Gastrocnemius medialis (tissue), 4 donors: ENCODE measurements at regions not wholly inside any gene's neighbourhood (a gene's known extent, or its start where the extent isn't known, plus 50 kb on each side); places are given as distances from the start of the nearest gene placed in this dataset.

Experiments used
- ATAC-seq, 2 donors: fragments of 150-250 bp; one replicate each; pipeline ENCODE4 v1.9.1; 2016
- DNase-seq, 2 donors: peaks; one replicate each; pipeline ENCODE4 v3.0.0-alpha.2; 2019
- H3K27ac ChIP-seq, 4 donors: fragments of 200-600 bp; sonication (generic); 1 replicate in 1 of 4; 2 replicates in 3 of 4; pipeline ENCODE4 v1.5.1; 2016 to 2018; ENCODE audit warnings: mild to moderate bottlenecking in 2 of 4, moderate library complexity in 1 of 4
- H3K27me3 ChIP-seq, 3 donors: fragments of 200-600 bp; sonication (generic) in 2 of 3; 1 replicate in 1 of 3; 2 replicates in 2 of 3; pipeline versions ENCODE4 v1.5.1 to v1.6.0; 2016 to 2019; ENCODE audit warnings: mild to moderate bottlenecking in 1 of 3, moderate library complexity in 1 of 3
- H3K36me3 ChIP-seq, 2 donors: fragments of 200-600 bp; sonication (generic) in 1 of 2; one replicate each; pipeline ENCODE4 v1.5.1; 2017 to 2018
- H3K4me1 ChIP-seq, 2 donors: fragments of 200-600 bp; sonication (generic) in 1 of 2; one replicate each; pipeline ENCODE4 v1.5.1; 2016 to 2017; ENCODE audit warnings: mild to moderate bottlenecking in 2 of 2
- H3K4me3 ChIP-seq, 4 donors: fragments of 200-600 bp; sonication (generic) in 3 of 4; 1 replicate in 1 of 4; 2 replicates in 3 of 4; pipeline ENCODE4 v1.5.1; 2016 to 2019; ENCODE audit warnings: mild to moderate bottlenecking in 2 of 4
- H3K9me3 ChIP-seq, 3 donors: fragments of 200-600 bp; sonication (generic) in 2 of 3; 1 replicate in 1 of 3; 2 replicates in 2 of 3; pipeline ENCODE4 v1.5.1; 2016 to 2019
- CTCF ChIP-seq, 5 experiments: fragments of 450-650 bp in 3 of 5; fragments of 200-600 bp in 2 of 5; sonication (generic) in 2 of 5; IDR thresholded peaks in 4 of 5; conservative IDR thresholded peaks in 1 of 5; 1 replicate in 4 of 5; 2 replicates in 1 of 5; pipeline ENCODE4 v1.5.1; 2016 to 2019; ENCODE audit warnings: antibody characterized with exemption in 5 of 5, mild to moderate bottlenecking in 3 of 5, moderate library complexity in 3 of 5
- POLR2A ChIP-seq, 2 donors: fragments of 450-650 bp; IDR thresholded peaks; one replicate each; pipeline ENCODE4 v1.6.1; 2017; ENCODE audit warnings: antibody characterized with exemption in 2 of 2, mild to moderate bottlenecking in 2 of 2, moderate library complexity in 2 of 2
- in situ Hi-C, 4 donors: fragments of 200-750 bp; cut with MboI; loops; one replicate each; pipeline versions ENCODE4 v1.15.0 to v1.8.0; 2017; ENCODE audit warnings: low sequenced_read_pairs in 4 of 4
- intact Hi-C: fragments of 100-400 bp; cut with DNase I; formaldehyde crosslinking; loops from one replicate; pipeline ENCODE4 v1.15.1; 2023; ENCODE audit warnings: low total_unique reads

GRCh38 chr20:17059465-17059864 lies 167.4 kb upstream of the PCSK2 start:
- in situ Hi-C loops: no loop called here
- no peak for ATAC-seq
- intact Hi-C loops: no loop called here
- no peaks in the 10 kb centered on the region for H3K9me3 ChIP-seq
- no peaks in the 10 kb centered on the region for H3K4me1 ChIP-seq
- H3K27me3 ChIP-seq: no peaks in the 10 kb centered on the region
- no peaks in the 10 kb centered on the region for H3K36me3 ChIP-seq
- H3K4me3 ChIP-seq: no peak overlapping the region
- no peak for DNase-seq
- no peak overlapping the region for H3K27ac ChIP-seq
- no peak for TF ChIP-seq POLR2A (IDR thresholded peaks at IDR 0.05)
- TF ChIP-seq CTCF (IDR thresholded peaks at IDR 0.05 in 4 of 5, conservative IDR thresholded peaks at IDR 0.05 in 1 of 5): no peak

GRCh38 chr20:17061715-17062114 lies 165.1 kb upstream of the PCSK2 start:
- H3K9me3 ChIP-seq: no peaks in the 10 kb centered on the region
- ATAC-seq (no peak), DNase-seq (no peak)
- intact Hi-C loops (no loop called here), in situ Hi-C loops (no loop called here)
- H3K4me3 ChIP-seq: no peak overlapping the region
- TF ChIP-seq CTCF (IDR thresholded peaks at IDR 0.05 in 4 of 5, conservative IDR thresholded peaks at IDR 0.05 in 1 of 5): no peak
- TF ChIP-seq POLR2A (IDR thresholded peaks at IDR 0.05): no peak
- H3K36me3 ChIP-seq: no peaks in the 10 kb centered on the region
- H3K4me1 ChIP-seq: no peaks in the 10 kb centered on the region
- H3K27me3 ChIP-seq: no peaks in the 10 kb centered on the region
- no peak overlapping the region for H3K27ac ChIP-seq

- in situ Hi-C loops: no loop called here
- intact Hi-C loops: no loop called here
- no peaks in the 10 kb centered on the region for H3K9me3 ChIP-seq
- ATAC-seq (no peak), DNase-seq (no peak)
- no peak for TF ChIP-seq CTCF (IDR thresholded peaks at IDR 0.05 in 4 of 5, conservative IDR thresholded peaks at IDR 0.05 in 1 of 5)
- TF ChIP-seq POLR2A (IDR thresholded peaks at IDR 0.05): no peak
- no peaks in the 10 kb centered on the region for H3K4me1 ChIP-seq
- no peak overlapping the region for H3K4me3 ChIP-seq
- H3K27me3 ChIP-seq: no peaks in the 10 kb centered on the region
- no peaks in the 10 kb centered on the region for H3K36me3 ChIP-seq
- no peak overlapping the region for H3K27ac ChIP-seq
Measured at GRCh38 chr20:17062712-17063111, 164.1 kb upstream of the PCSK2 start.

- H3K4me3 ChIP-seq: no peak overlapping the region
- no peaks in the 10 kb centered on the region for H3K27me3 ChIP-seq
- no peaks in the 10 kb centered on the region for H3K36me3 ChIP-seq
- no peak for TF ChIP-seq POLR2A (IDR thresholded peaks at IDR 0.05)
- no peak for TF ChIP-seq CTCF (IDR thresholded peaks at IDR 0.05 in 4 of 5, conservative IDR thresholded peaks at IDR 0.05 in 1 of 5)
- no peak overlapping the region for H3K27ac ChIP-seq
- ATAC-seq (no peak), DNase-seq (no peak)
- in situ Hi-C loops: no loop called here
- H3K4me1 ChIP-seq: no peaks in the 10 kb centered on the region
- intact Hi-C loops: no loop called here
- H3K9me3 ChIP-seq: no peaks in the 10 kb centered on the region
Measured at GRCh38 chr20:17066902-17067301, 159.9 kb upstream of the PCSK2 start.

- Histone ChIP-seq H3K27me3 (no peaks in the 10 kb centered on the region), H3K4me3 (no peak overlapping the region), H3K4me1 (no peaks in the 10 kb centered on the region), H3K9me3 (no peaks in the 10 kb centered on the region), H3K36me3 (no peaks in the 10 kb centered on the region), H3K27ac (no peak overlapping the region)
- DNase-seq (no peak), ATAC-seq (no peak)
- in situ Hi-C loops (no loop called here), intact Hi-C loops (no loop called here)
- TF ChIP-seq POLR2A (IDR thresholded peaks at IDR 0.05) (no peak), CTCF (IDR thresholded peaks at IDR 0.05 in 4 of 5, conservative IDR thresholded peaks at IDR 0.05 in 1 of 5) (no peak)
Measured at GRCh38 chr20:17068084-17068711, 158.6 kb upstream of the PCSK2 start.
